Esophagus squamous epithelium (tissue), 4 donors: ENCODE measurements at regions not wholly inside any gene's neighbourhood (a gene's known extent, or its start where the extent isn't known, plus 50 kb on each side); places are given as distances from the start of the nearest gene placed in this dataset.

ENCODE experiments used
- POLR2A ChIP-seq, 4 donors: fragments of 450-650 bp; IDR thresholded peaks; one replicate each; pipeline ENCODE4 v1.6.1; 2017; ENCODE audit warnings: antibody characterized with exemption in 4 of 4, mild to moderate bottlenecking in 4 of 4, moderate library complexity in 3 of 4
- TF ChIP-seq, protein P1 (sequence below), 6 experiments: fragments of 450-650 bp in 4 of 6; fragments of 200-600 bp in 2 of 6; sonication (generic) in 2 of 6; IDR thresholded peaks; one replicate each; pipeline ENCODE4 v1.5.1; 2016 to 2019; ENCODE audit warnings: antibody characterized with exemption in 6 of 6, mild to moderate bottlenecking in 4 of 6, moderate library complexity in 4 of 6

DNA sequence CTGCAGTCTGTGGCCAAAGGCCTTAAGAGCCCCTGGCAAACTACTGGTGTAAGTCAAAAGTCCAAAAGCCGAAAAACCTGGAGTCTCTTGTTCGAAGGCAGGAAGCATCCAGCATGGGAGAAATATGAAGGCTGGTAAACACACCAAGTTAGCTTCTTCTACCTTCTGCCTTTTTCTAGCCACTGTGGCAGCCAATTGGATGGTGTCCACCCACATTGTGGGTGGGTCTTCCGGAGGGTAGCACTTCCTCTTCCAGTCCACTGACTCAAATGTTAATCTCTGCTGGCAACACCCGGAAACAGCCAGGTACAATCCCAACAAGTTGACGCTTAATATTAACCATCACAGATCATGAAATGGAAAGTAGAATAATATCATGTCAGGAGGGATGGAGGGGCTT, 827.6 kb downstream of the SORCS1 start:
- TF ChIP-seq, protein P1, sequence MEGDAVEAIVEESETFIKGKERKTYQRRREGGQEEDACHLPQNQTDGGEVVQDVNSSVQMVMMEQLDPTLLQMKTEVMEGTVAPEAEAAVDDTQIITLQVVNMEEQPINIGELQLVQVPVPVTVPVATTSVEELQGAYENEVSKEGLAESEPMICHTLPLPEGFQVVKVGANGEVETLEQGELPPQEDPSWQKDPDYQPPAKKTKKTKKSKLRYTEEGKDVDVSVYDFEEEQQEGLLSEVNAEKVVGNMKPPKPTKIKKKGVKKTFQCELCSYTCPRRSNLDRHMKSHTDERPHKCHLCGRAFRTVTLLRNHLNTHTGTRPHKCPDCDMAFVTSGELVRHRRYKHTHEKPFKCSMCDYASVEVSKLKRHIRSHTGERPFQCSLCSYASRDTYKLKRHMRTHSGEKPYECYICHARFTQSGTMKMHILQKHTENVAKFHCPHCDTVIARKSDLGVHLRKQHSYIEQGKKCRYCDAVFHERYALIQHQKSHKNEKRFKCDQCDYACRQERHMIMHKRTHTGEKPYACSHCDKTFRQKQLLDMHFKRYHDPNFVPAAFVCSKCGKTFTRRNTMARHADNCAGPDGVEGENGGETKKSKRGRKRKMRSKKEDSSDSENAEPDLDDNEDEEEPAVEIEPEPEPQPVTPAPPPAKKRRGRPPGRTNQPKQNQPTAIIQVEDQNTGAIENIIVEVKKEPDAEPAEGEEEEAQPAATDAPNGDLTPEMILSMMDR (IDR thresholded peaks at IDR 0.05): no peak
- no peak for TF ChIP-seq POLR2A (IDR thresholded peaks at IDR 0.05)
